ENCODE measurements at regions not wholly inside any gene's neighbourhood (a gene's known extent, or its start where the extent isn't known, plus 50 kb on each side); places are given as distances from the start of the nearest gene placed in this dataset.

DNA sequence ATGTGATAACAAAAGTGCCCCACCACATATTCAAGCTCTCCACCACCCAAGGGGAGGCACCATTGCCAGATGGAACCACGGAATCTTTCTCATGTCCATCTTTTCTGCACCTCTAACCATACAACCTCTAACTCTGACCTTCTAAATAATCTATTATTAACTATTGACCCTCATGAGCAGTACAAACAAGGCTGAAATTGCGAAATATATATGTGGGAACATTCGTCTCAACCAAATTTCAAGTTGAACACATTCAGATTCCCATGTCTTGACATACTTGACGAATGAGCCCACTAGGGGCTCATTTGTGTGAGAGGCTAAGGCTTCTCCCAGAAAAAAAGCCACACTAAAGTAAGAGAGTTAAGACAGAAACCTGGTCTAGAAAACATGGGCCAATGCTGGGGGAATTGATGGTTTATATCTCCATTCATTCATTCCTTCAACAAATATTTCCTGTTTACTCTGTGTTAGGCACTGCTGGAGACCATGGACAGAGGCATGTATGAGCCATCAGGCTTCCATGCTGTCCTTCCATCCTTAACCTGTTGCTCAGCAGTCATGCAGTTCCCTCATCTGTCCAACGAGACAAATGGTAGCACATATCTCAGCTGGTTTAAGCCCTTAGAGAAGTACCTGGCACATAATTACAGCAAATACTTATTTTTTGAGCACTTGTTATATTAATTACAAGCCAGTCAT lies 130.4 kb downstream of the ESM1 start:
- no peak for TF ChIP-seq GATA2 (IDR thresholded peaks at IDR 0.05; ENCODE audit: low read depth, low read length)
- TF ChIP-seq GATA3 (IDR thresholded peaks at IDR 0.05; ENCODE audit: low read depth, low read length) = no peak
